ENCODE measurements at regions not wholly inside any gene's neighbourhood (a gene's known extent, or its start where the extent isn't known, plus 50 kb on each side); places are given as distances from the start of the nearest gene placed in this dataset.

- no peak for DNase-seq (ENCODE audit: low read depth)
Observed at GRCh38 chr5:175765858-175766257, 105.5 kb upstream of the CPLX2 start.

- DNase-seq (ENCODE audit: low read depth), result no peak
Observed at GRCh38 chr5:175766963-175767362, 104.4 kb upstream of the CPLX2 start.

GRCh38 chr5:175772747-175773533 lies 98.4 kb upstream of the CPLX2 start:
- DNase-seq (ENCODE audit: low read depth), result no peak

GRCh38 chr5:175773534-175774070 lies 97.8 kb upstream of the CPLX2 start:
- no peak for DNase-seq (ENCODE audit: low read depth)

- DNase-seq (ENCODE audit: low read depth), result no peak
Observed at GRCh38 chr5:175775416-175775815, 96.0 kb upstream of the CPLX2 start.

GRCh38 chr5:175778951-175779503 lies 92.4 kb upstream of the CPLX2 start:
- DNase-seq (ENCODE audit: low read depth), result no peak

GRCh38 chr5:175783739-175784138 lies 87.6 kb upstream of the CPLX2 start:
- DNase-seq (ENCODE audit: low read depth), result no peak

GRCh38 chr5:175784230-175784629 lies 87.1 kb upstream of the CPLX2 start:
- no peak for DNase-seq (ENCODE audit: low read depth)

- no peak for DNase-seq (ENCODE audit: low read depth)
Observed at GRCh38 chr5:175785681-175786080, 85.7 kb upstream of the CPLX2 start.

GRCh38 chr5:175788155-175788787 lies 83.1 kb upstream of the CPLX2 start:
- DNase-seq (ENCODE audit: low read depth), result no peak

- DNase-seq (ENCODE audit: low read depth), result no peak
Observed at GRCh38 chr5:175789670-175790069, 81.7 kb upstream of the CPLX2 start.

- DNase-seq (ENCODE audit: low read depth), result no peak
Observed at GRCh38 chr5:175790796-175791195, 80.6 kb upstream of the CPLX2 start.

- DNase-seq (ENCODE audit: low read depth), result no peak
Observed at GRCh38 chr5:175795959-175796358, 75.4 kb upstream of the CPLX2 start.

GRCh38 chr5:175796536-175797499 lies 74.6 kb upstream of the CPLX2 start:
- peak; percentile 33 for DNase-seq (ENCODE audit: low read depth)

GRCh38 chr5:175797521-175798038 lies 73.8 kb upstream of the CPLX2 start:
- DNase-seq (ENCODE audit: low read depth), result no peak

- no peak for DNase-seq (ENCODE audit: low read depth)
Observed at GRCh38 chr5:175798626-175799025, 72.8 kb upstream of the CPLX2 start.

GRCh38 chr5:175800656-175801081 lies 70.7 kb upstream of the CPLX2 start:
- DNase-seq (ENCODE audit: low read depth), result no peak

GRCh38 chr5:175802361-175802760 lies 69.0 kb upstream of the CPLX2 start:
- no peak for DNase-seq (ENCODE audit: low read depth)

GRCh38 chr5:175803254-175803653 lies 68.1 kb upstream of the CPLX2 start:
- DNase-seq (ENCODE audit: low read depth), result no peak

- DNase-seq (ENCODE audit: low read depth), result no peak
Observed at GRCh38 chr5:175803736-175804454, 67.5 kb upstream of the CPLX2 start.
